SK-N-SH (cell line): ENCODE measurements at regions not wholly inside any gene's neighbourhood (a gene's known extent, or its start where the extent isn't known, plus 50 kb on each side); places are given as distances from the start of the nearest gene placed in this dataset.

Experiments
- CTCF ChIA-PET: fragments of 300-600, 350-600 bp; formaldehyde crosslinking; extraction: SDS; loops from one replicate; lab custom pipeline; 2021; lab: Yijun Ruan, JAX
- POLR2A ChIA-PET: fragments of 350-600 bp; sonication (Branson Sonifier 250); formaldehyde crosslinking; extraction: SDS; loops from one replicate; lab custom pipeline; 2020; ENCODE audit warnings: antibody characterized with exemption, inconsistent platforms; lab: Yijun Ruan, JAX
- DNase-seq: peaks from one replicate; pipeline ENCODE4 v3.0.0; 2012
- H2AFZ ChIP-seq: fragments of 200-600 bp; sonication (generic); 2 replicates; pipeline ENCODE4 v1.8.1; 2016; ENCODE audit warnings: antibody characterized with exemption, mild to moderate bottlenecking, low read depth
- H3F3A ChIP-seq: fragments of 200-600 bp; sonication (generic); replicated peaks from 2 replicates; pipeline ENCODE3; 2016; ENCODE audit warnings: antibody characterized with exemption, mild to moderate bottlenecking; ENCODE audit not compliant: insufficient read depth
- H3K27ac ChIP-seq, 2 experiments: fragments of 200-500 bp in 1 of 2; fragments of 200-600 bp in 1 of 2; sonication (Bioruptor generic) in 1 of 2; sonication (generic), shearing (Covaris generic) in 1 of 2; 2 replicates each; pipeline versions ENCODE4 v1.5.1 to v1.6.1; 2014 to 2016; ENCODE audit warnings: low read depth in 2 of 2, inconsistent platforms in 1 of 2, low read length in 1 of 2, mild to moderate bottlenecking in 1 of 2, mixed read lengths in 1 of 2
- H3K27me3 ChIP-seq: fragments of 200-600 bp; sonication (generic), shearing (Covaris generic); 2 replicates; pipeline ENCODE4 v1.6.1; 2016; ENCODE audit warnings: mixed run types; ENCODE audit not compliant: insufficient read depth
- H3K36me3 ChIP-seq, 2 experiments: fragments of 200-500 bp in 1 of 2; fragments of 200-600 bp in 1 of 2; sonication (Bioruptor generic) in 1 of 2; sonication (generic) in 1 of 2; replicated peaks in 1 of 2; 2 replicates each; pipeline versions ENCODE3 to v1.5.1; 2014 to 2016; ENCODE audit warnings: low read length in 1 of 2, mild to moderate bottlenecking in 1 of 2; ENCODE audit not compliant: insufficient read depth in 2 of 2, control insufficient read depth in 1 of 2
- H3K4me1 ChIP-seq, 2 experiments: fragments of 200-500 bp in 1 of 2; fragments of 200-600 bp in 1 of 2; sonication (Bioruptor generic) in 1 of 2; sonication (generic), shearing (Covaris generic) in 1 of 2; 2 replicates each; pipeline versions ENCODE4 v1.5.1 to v1.6.1; 2014 to 2016; ENCODE audit warnings: low read depth in 1 of 2, low read length in 1 of 2, mixed run types in 1 of 2; ENCODE audit not compliant: insufficient read depth in 2 of 2, control insufficient read depth in 1 of 2
- H3K4me2 ChIP-seq: fragments of 200-600 bp; sonication (generic), shearing (Covaris generic); 2 replicates; pipeline ENCODE4 v1.6.1; 2017; ENCODE audit warnings: mixed run types
- H3K4me3 ChIP-seq, 2 experiments: fragments of 200-500 bp in 1 of 2; fragments of 200-600 bp in 1 of 2; sonication (Bioruptor generic) in 1 of 2; sonication (generic), shearing (Covaris generic) in 1 of 2; 2 replicates each; pipeline versions ENCODE4 v1.5.1 to v1.8.1; 2014 to 2016; ENCODE audit warnings: low read depth in 2 of 2, inconsistent platforms in 1 of 2, low read length in 1 of 2, mild to moderate bottlenecking in 1 of 2, mixed read lengths in 1 of 2, moderate library complexity in 1 of 2
- H3K79me2 ChIP-seq: fragments of 200-600 bp; sonication (generic); 2 replicates; pipeline ENCODE4 v1.8.1; 2017; ENCODE audit warnings: mild to moderate bottlenecking; ENCODE audit not compliant: insufficient read depth
- H3K9ac ChIP-seq: fragments of 200-600 bp; sonication (generic); 2 replicates; pipeline ENCODE4 v1.6.1; 2017; ENCODE audit warnings: mixed run types
- H3K9me2 ChIP-seq: fragments of 200-600 bp; sonication (generic); 2 replicates; pipeline ENCODE4 v1.6.1; 2017; ENCODE audit warnings: mixed run types
- H3K9me3 ChIP-seq: fragments of 200-600 bp; sonication (generic); 2 replicates; pipeline ENCODE4 v1.6.1; 2017; ENCODE audit warnings: mixed run types, mild to moderate bottlenecking, moderate library complexity
- H4K20me1 ChIP-seq: fragments of 200-600 bp; sonication (generic); 2 replicates; pipeline ENCODE4 v1.6.1; 2017; ENCODE audit warnings: mild to moderate bottlenecking, mixed run types; ENCODE audit not compliant: insufficient read depth
- JUND ChIP-seq: IDR thresholded peaks from 2 replicates; pipeline ENCODE4 v1.4.0; 2012
- RCOR1 ChIP-seq: fragments of 150-350 bp; IDR thresholded peaks from 2 replicates; pipeline ENCODE4 v1.6.1; 2017; ENCODE audit warnings: antibody characterized with exemption, low read length
- RFX5 ChIP-seq: IDR thresholded peaks from 2 replicates; pipeline ENCODE4 v1.6.1; 2012; ENCODE audit warnings: mild to moderate bottlenecking, improper control_type of control experiment, low read length
- SIN3A ChIP-seq: IDR thresholded peaks from 2 replicates; pipeline ENCODE4 v1.6.1; 2012; ENCODE audit warnings: low read depth, mild to moderate bottlenecking, low read length, moderate library complexity, borderline replicate concordance
- TAF1 ChIP-seq: IDR thresholded peaks from 2 replicates; pipeline ENCODE4 v1.6.1; 2012; ENCODE audit warnings: low read depth, mild to moderate bottlenecking, low read length, moderate library complexity, borderline replicate concordance
- WGBS: methylation state at CpG from one replicate; pipeline ENCODE4 v1.1.6; 2017; ENCODE audit warnings: low lambda C conversion rate; 5-methylcytosine and 5-hydroxymethylcytosine counted together
- TF ChIP-seq, protein P1 (sequence below): fragments of 150-350 bp; IDR thresholded peaks from 2 replicates; pipeline ENCODE4 v1.6.1; 2017; ENCODE audit warnings: antibody characterized with exemption, low read length, low read depth, borderline replicate concordance
- TF ChIP-seq, protein P2 (sequence below): IDR thresholded peaks from 2 replicates; pipeline ENCODE4 v1.4.0; 2012; ENCODE audit warnings: low read depth, borderline replicate concordance
- TF ChIP-seq, protein P3 (sequence below): IDR thresholded peaks from 2 replicates; pipeline ENCODE4 v1.6.1; 2012; ENCODE audit warnings: mild to moderate bottlenecking, low read depth, low read length, moderate library complexity
- TF ChIP-seq, protein P4 (sequence below): fragments of 200-600 bp; sonication (generic); IDR thresholded peaks from 2 replicates; pipeline ENCODE4 v1.6.1; 2017; ENCODE audit warnings: antibody characterized with exemption, mild to moderate bottlenecking, moderate library complexity

DNA sequence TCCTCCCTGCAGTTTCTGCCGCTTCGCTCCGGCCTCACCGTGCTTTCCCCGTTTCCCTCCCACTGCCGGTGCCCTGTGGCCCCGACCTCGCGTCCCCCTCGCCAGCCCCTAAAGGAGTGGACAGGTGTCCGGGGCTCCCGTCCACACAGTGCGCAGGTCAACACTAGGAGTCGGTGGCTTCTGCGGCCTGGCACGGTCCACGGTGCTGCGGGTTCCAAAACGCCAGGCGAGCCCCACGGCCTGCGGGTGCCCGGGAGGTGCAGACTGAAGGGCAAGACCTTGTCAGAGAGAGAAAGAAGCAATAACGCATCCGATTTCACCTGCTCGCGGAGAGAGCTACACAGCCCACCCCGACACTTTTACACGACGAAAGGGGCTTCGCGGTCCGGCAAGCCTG, 588.7 kb upstream of the SALL3 start:
- Histone ChIP-seq H3K4me1 (no peaks in the 10 kb centered on the region), H2AFZ (no peak overlapping the region), H3K4me3 (no peak overlapping the region), H3K9me2 (no peaks in the 10 kb centered on the region), H3F3A (no peaks in the 10 kb centered on the region), H3K4me2 (no peak overlapping the region), H3K36me3 (no peaks in the 10 kb centered on the region), H4K20me1 (no peaks in the 10 kb centered on the region), H3K9ac (no peak overlapping the region), H3K27me3 (peaks cover 4% of the 10 kb centered on the region; the same call in 1 of the 2 replicates), H3K9me3 (no peaks in the 10 kb centered on the region), H3K79me2 (no peaks in the 10 kb centered on the region), H3K27ac (no peak overlapping the region)
- ChIA-PET POLR2A (no interaction called here), CTCF (no interaction called here)
- no peak for DNase-seq
- WGBS = 38% methylated on average over 20 of the region's 33 CpGs
- TF ChIP-seq RCOR1 = no peak
- no peak for TF ChIP-seq RFX5
- TF ChIP-seq TAF1 = no peak

DNA sequence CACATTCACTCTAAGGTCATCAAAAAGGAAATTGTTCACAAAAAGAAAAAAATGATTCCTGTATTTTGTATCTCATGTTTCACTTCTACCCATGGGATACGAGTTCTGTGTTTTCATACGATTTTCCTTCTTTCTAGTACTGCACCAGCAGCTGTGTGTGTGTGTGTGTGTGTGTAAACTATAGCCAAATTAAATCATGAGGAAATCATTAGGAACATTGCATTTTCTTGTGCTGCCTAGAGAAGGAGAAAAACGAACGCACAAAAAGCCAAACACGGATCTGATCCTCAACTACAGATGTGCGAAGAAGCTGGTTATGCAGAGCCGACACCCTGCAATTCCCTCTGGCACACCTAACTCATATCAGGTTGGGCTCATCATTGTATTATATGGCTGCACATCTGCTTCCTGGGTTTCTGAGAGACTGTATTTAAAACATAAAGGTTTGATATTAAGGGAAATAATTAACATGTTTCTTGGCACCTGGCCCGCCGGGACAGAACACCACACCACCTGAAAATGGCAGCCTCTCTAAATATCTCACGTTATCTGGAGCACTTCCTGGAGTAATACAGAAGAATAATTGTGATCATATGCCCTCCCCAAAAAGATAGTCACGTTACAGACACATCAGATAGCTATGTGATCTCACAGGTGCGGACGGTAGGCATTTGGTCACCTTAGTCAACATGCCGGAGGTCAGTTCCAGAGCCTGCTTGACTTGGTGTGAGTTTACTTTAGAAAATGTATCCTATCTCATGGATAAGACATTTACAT, 586.3 kb upstream of the SALL3 start:
- POLR2A ChIA-PET = no interaction called here
- Histone ChIP-seq H3K9ac (no peak overlapping the region), H2AFZ (no peak overlapping the region), H3K9me2 (no peaks in the 10 kb centered on the region), H3K27ac (no peak overlapping the region), H3K27me3 (peaks cover 4% of the 10 kb centered on the region; the same call in 1 of the 2 replicates), H3K4me3 (no peak overlapping the region), H3F3A (no peaks in the 10 kb centered on the region), H4K20me1 (no peaks in the 10 kb centered on the region), H3K36me3 (no peaks in the 10 kb centered on the region), H3K9me3 (no peaks in the 10 kb centered on the region), H3K79me2 (no peaks in the 10 kb centered on the region), H3K4me1 (no peaks in the 10 kb centered on the region), H3K4me2 (no peak overlapping the region)
- TF ChIP-seq RFX5 = no peak
- TF ChIP-seq, protein P1, sequence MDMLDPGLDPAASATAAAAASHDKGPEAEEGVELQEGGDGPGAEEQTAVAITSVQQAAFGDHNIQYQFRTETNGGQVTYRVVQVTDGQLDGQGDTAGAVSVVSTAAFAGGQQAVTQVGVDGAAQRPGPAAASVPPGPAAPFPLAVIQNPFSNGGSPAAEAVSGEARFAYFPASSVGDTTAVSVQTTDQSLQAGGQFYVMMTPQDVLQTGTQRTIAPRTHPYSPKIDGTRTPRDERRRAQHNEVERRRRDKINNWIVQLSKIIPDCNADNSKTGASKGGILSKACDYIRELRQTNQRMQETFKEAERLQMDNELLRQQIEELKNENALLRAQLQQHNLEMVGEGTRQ = no peak
- TF ChIP-seq, protein P2, sequence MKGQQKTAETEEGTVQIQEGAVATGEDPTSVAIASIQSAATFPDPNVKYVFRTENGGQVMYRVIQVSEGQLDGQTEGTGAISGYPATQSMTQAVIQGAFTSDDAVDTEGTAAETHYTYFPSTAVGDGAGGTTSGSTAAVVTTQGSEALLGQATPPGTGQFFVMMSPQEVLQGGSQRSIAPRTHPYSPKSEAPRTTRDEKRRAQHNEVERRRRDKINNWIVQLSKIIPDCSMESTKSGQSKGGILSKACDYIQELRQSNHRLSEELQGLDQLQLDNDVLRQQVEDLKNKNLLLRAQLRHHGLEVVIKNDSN = no peak
- 21% methylated on average over 14 of the region's 14 CpGs for WGBS
- CTCF ChIA-PET = no interaction called here
- DNase-seq = no peak

DNA sequence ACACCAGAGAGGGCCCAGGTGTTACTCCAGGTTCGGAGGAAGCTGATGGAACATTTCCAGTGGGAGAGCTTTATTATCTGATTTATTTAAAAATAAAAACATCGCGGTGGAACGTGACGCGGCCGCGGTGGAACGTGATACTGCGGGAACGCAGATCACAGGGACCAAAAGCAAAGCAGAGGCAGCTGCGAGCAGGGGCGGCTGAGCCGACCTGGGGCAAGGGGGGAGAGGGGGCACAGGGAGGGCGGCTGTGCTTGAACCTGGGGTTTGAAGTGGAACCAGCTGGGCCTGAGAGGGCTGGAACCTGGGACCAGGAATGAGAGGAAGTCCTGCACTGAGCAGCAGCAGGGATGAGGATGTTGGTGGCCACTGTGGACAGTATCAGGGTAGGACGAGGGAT, 583.5 kb upstream of the SALL3 start:
- CTCF ChIA-PET = no interaction called here
- Histone ChIP-seq H3F3A (no peaks in the 10 kb centered on the region), H3K9ac (no peak overlapping the region), H2AFZ (no peak overlapping the region), H3K27me3 (peaks cover 10% of the 10 kb centered on the region; the same call in 1 of the 2 replicates), H4K20me1 (no peaks in the 10 kb centered on the region), H3K36me3 (no peaks in the 10 kb centered on the region), H3K4me3 (no peak overlapping the region), H3K9me3 (no peaks in the 10 kb centered on the region), H3K27ac (no peak overlapping the region), H3K4me1 (no peaks in the 10 kb centered on the region), H3K9me2 (no peaks in the 10 kb centered on the region), H3K79me2 (no peaks in the 10 kb centered on the region), H3K4me2 (no peak overlapping the region)
- POLR2A ChIA-PET = no interaction called here
- WGBS = 31% methylated on average over 16 of the region's 16 CpGs
- DNase-seq = no peak
- TF ChIP-seq RCOR1 (no peak), JUND (no peak), RFX5 (no peak), SIN3A (no peak)
- TF ChIP-seq, protein P3, sequence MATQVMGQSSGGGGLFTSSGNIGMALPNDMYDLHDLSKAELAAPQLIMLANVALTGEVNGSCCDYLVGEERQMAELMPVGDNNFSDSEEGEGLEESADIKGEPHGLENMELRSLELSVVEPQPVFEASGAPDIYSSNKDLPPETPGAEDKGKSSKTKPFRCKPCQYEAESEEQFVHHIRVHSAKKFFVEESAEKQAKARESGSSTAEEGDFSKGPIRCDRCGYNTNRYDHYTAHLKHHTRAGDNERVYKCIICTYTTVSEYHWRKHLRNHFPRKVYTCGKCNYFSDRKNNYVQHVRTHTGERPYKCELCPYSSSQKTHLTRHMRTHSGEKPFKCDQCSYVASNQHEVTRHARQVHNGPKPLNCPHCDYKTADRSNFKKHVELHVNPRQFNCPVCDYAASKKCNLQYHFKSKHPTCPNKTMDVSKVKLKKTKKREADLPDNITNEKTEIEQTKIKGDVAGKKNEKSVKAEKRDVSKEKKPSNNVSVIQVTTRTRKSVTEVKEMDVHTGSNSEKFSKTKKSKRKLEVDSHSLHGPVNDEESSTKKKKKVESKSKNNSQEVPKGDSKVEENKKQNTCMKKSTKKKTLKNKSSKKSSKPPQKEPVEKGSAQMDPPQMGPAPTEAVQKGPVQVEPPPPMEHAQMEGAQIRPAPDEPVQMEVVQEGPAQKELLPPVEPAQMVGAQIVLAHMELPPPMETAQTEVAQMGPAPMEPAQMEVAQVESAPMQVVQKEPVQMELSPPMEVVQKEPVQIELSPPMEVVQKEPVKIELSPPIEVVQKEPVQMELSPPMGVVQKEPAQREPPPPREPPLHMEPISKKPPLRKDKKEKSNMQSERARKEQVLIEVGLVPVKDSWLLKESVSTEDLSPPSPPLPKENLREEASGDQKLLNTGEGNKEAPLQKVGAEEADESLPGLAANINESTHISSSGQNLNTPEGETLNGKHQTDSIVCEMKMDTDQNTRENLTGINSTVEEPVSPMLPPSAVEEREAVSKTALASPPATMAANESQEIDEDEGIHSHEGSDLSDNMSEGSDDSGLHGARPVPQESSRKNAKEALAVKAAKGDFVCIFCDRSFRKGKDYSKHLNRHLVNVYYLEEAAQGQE = no peak
- TF ChIP-seq, protein P1 = no peak
- TF ChIP-seq, protein P4, sequence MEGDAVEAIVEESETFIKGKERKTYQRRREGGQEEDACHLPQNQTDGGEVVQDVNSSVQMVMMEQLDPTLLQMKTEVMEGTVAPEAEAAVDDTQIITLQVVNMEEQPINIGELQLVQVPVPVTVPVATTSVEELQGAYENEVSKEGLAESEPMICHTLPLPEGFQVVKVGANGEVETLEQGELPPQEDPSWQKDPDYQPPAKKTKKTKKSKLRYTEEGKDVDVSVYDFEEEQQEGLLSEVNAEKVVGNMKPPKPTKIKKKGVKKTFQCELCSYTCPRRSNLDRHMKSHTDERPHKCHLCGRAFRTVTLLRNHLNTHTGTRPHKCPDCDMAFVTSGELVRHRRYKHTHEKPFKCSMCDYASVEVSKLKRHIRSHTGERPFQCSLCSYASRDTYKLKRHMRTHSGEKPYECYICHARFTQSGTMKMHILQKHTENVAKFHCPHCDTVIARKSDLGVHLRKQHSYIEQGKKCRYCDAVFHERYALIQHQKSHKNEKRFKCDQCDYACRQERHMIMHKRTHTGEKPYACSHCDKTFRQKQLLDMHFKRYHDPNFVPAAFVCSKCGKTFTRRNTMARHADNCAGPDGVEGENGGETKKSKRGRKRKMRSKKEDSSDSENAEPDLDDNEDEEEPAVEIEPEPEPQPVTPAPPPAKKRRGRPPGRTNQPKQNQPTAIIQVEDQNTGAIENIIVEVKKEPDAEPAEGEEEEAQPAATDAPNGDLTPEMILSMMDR = no peak
- TF ChIP-seq, protein P2 = no peak
